ENCODE measurements at regions not wholly inside any gene's neighbourhood (a gene's known extent, or its start where the extent isn't known, plus 50 kb on each side); places are given as distances from the start of the nearest gene placed in this dataset.

- no peak for TF ChIP-seq EZH2 (IDR thresholded peaks at IDR 0.05; ENCODE audit: low read depth, low read length, severe bottlenecking)
- no peak for TF ChIP-seq USF2 (IDR thresholded peaks at IDR 0.05; ENCODE audit: low read length)
These were observed 543.1 kb downstream of the CETN3 start for GRCh38 chr5:89866410-89866809.
